ENCODE measurements at regions not wholly inside any gene's neighbourhood (a gene's known extent, or its start where the extent isn't known, plus 50 kb on each side); places are given as distances from the start of the nearest gene placed in this dataset.
"Not testable (repeated sequence)": the region's sequence is repeated elsewhere in the genome, so short reads cannot be mapped to it uniquely, and the experiment has no call there.

- TF ChIP-seq, protein P1, sequence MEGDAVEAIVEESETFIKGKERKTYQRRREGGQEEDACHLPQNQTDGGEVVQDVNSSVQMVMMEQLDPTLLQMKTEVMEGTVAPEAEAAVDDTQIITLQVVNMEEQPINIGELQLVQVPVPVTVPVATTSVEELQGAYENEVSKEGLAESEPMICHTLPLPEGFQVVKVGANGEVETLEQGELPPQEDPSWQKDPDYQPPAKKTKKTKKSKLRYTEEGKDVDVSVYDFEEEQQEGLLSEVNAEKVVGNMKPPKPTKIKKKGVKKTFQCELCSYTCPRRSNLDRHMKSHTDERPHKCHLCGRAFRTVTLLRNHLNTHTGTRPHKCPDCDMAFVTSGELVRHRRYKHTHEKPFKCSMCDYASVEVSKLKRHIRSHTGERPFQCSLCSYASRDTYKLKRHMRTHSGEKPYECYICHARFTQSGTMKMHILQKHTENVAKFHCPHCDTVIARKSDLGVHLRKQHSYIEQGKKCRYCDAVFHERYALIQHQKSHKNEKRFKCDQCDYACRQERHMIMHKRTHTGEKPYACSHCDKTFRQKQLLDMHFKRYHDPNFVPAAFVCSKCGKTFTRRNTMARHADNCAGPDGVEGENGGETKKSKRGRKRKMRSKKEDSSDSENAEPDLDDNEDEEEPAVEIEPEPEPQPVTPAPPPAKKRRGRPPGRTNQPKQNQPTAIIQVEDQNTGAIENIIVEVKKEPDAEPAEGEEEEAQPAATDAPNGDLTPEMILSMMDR (conservative IDR thresholded peaks at IDR 0.05; ENCODE audit: low read length): not testable (repeated sequence)
- TF ChIP-seq EZH2phosphoT487 (IDR thresholded peaks at IDR 0.05; ENCODE audit: borderline replicate concordance): not testable (repeated sequence)
Measured at GRCh38 chr11:64439772-64440491, 81.0 kb downstream of the RPS6KA4 start.
